ENCODE measurements at regions not wholly inside any gene's neighbourhood (a gene's known extent, or its start where the extent isn't known, plus 50 kb on each side); places are given as distances from the start of the nearest gene placed in this dataset.

GRCh38 chr11:122468965-122469364 is 186.6 kb upstream of the UBASH3B start:
- Histone ChIP-seq H3K9me3 (replicated peaks; ENCODE audit: insufficient read depth, low read length) (no peaks in the 10 kb centered on the region), H3K4me2 (ENCODE audit: low read depth, low read length) (no peak overlapping the region), H3K27ac (ENCODE audit: low read length) (no peak overlapping the region), H3F3A (ENCODE audit: insufficient read depth, low read length) (no peaks in the 10 kb centered on the region), H3K4me1 (ENCODE audit: low read length) (no peaks in the 10 kb centered on the region), H3K79me2 (ENCODE audit: low read length) (no peaks in the 10 kb centered on the region), H3K36me3 (replicated peaks; ENCODE audit: insufficient read depth, low read length) (no peaks in the 10 kb centered on the region), H3K27me3 (replicated peaks; ENCODE audit: insufficient read depth, low read length) (no peaks in the 10 kb centered on the region), H4K20me1 (ENCODE audit: insufficient read depth, low read length) (no peaks in the 10 kb centered on the region), H3K9ac (ENCODE audit: low read length) (no peak overlapping the region), H3K4me3 (ENCODE audit: low read length) (no peak overlapping the region), H2AFZ (ENCODE audit: low read length) (no peak overlapping the region), H3K9me2 (replicated peaks; ENCODE audit: insufficient read depth, low read length) (no peaks in the 10 kb centered on the region)
- no peak for TF ChIP-seq CTCF (IDR thresholded peaks at IDR 0.05; ENCODE audit: low read length)
- TF ChIP-seq EZH2 (optimal IDR thresholded peaks at IDR 0.05; ENCODE audit: low read depth, low read length), result no peak
- TF ChIP-seq EZH2phosphoT487 (IDR thresholded peaks at IDR 0.05; ENCODE audit: low read length), result no peak
- DNase-seq, result no peak

GRCh38 chr11:122463530-122463929 is 192.0 kb upstream of the UBASH3B start:
- Histone ChIP-seq H3K27me3 (replicated peaks; ENCODE audit: insufficient read depth, low read length) (no peaks in the 10 kb centered on the region), H3F3A (ENCODE audit: insufficient read depth, low read length) (no peaks in the 10 kb centered on the region), H3K4me3 (ENCODE audit: low read length) (no peak overlapping the region), H3K4me1 (ENCODE audit: low read length) (no peaks in the 10 kb centered on the region), H4K20me1 (ENCODE audit: insufficient read depth, low read length) (no peaks in the 10 kb centered on the region), H3K9ac (ENCODE audit: low read length) (no peak overlapping the region), H3K4me2 (ENCODE audit: low read depth, low read length) (no peak overlapping the region), H2AFZ (ENCODE audit: low read length) (no peak overlapping the region), H3K27ac (ENCODE audit: low read length) (no peak overlapping the region), H3K36me3 (replicated peaks; ENCODE audit: insufficient read depth, low read length) (no peaks in the 10 kb centered on the region), H3K79me2 (ENCODE audit: low read length) (no peaks in the 10 kb centered on the region), H3K9me2 (replicated peaks; ENCODE audit: insufficient read depth, low read length) (no peaks in the 10 kb centered on the region), H3K9me3 (replicated peaks; ENCODE audit: insufficient read depth, low read length) (no peaks in the 10 kb centered on the region)
- DNase-seq, result no peak
- TF ChIP-seq EZH2phosphoT487 (IDR thresholded peaks at IDR 0.05; ENCODE audit: low read length) (no peak), EZH2 (optimal IDR thresholded peaks at IDR 0.05; ENCODE audit: low read depth, low read length) (no peak), CTCF (IDR thresholded peaks at IDR 0.05; ENCODE audit: low read length) (no peak)

- TF ChIP-seq EZH2phosphoT487 (IDR thresholded peaks at IDR 0.05; ENCODE audit: low read length), result no peak
- no peak for TF ChIP-seq CTCF (IDR thresholded peaks at IDR 0.05; ENCODE audit: low read length)
- TF ChIP-seq EZH2 (optimal IDR thresholded peaks at IDR 0.05; ENCODE audit: low read depth, low read length), result no peak
- no peak overlapping the region for H3K9ac ChIP-seq (ENCODE audit: low read length)
- no peak for DNase-seq
Observed at GRCh38 chr11:122459064-122459463, 196.5 kb upstream of the UBASH3B start.

More at GRCh38 chr11:122459064-122459463, 196.5 kb upstream of the UBASH3B start:
- no peaks in the 10 kb centered on the region for H4K20me1 ChIP-seq (ENCODE audit: insufficient read depth, low read length)
- no peak overlapping the region for H3K4me3 ChIP-seq (ENCODE audit: low read length)
- H3F3A ChIP-seq (ENCODE audit: insufficient read depth, low read length), result no peaks in the 10 kb centered on the region
- H3K27ac ChIP-seq (ENCODE audit: low read length), result no peak overlapping the region
- no peaks in the 10 kb centered on the region for H3K4me1 ChIP-seq (ENCODE audit: low read length)
- no peak overlapping the region for H3K4me2 ChIP-seq (ENCODE audit: low read depth, low read length)
- H3K9me3 ChIP-seq (replicated peaks; ENCODE audit: insufficient read depth, low read length), result no peaks in the 10 kb centered on the region
- no peak overlapping the region for H2AFZ ChIP-seq (ENCODE audit: low read length)
- no peaks in the 10 kb centered on the region for H3K79me2 ChIP-seq (ENCODE audit: low read length)
- no peaks in the 10 kb centered on the region for H3K36me3 ChIP-seq (replicated peaks; ENCODE audit: insufficient read depth, low read length)
- no peaks in the 10 kb centered on the region for H3K9me2 ChIP-seq (replicated peaks; ENCODE audit: insufficient read depth, low read length)
- H3K27me3 ChIP-seq (replicated peaks; ENCODE audit: insufficient read depth, low read length), result no peaks in the 10 kb centered on the region
